ENCODE measurements at regions not wholly inside any gene's neighbourhood (a gene's known extent, or its start where the extent isn't known, plus 50 kb on each side); places are given as distances from the start of the nearest gene placed in this dataset.

DNA sequence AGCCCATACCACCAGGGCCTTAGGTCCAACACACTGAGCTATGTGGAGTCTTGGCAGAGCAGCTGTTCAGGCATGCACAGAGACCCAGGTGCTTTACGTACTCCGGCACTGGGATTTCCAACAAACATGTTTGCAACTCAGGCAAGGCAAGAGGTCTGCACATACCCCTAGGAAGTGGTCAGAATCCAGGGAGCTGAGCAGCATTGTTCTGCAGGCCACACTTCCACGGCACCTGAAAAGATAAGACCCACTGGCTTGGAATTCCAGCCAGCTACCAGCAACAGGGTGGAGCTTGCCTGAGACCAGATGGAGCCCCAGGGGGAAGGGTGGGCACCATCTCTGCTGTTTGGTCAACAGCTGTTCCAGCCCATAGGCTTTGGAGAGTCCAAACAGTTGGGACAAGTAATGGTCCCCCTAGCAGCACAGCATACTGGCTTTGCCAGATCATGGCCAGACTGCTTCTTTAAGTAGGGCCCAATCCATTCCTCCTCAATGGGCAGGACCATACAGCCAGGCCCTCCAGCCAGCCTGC is 51.7 kb upstream of the LRRC8B start:
- H3K4me1 Mint-ChIP-seq, result no peaks in the 10 kb centered on the region
- H3K27me3 Mint-ChIP-seq, result no peaks in the 10 kb centered on the region
- no peak overlapping the region for H3K27ac Mint-ChIP-seq
- no peak overlapping the region for H3K4me3 Mint-ChIP-seq
- no peak for ATAC-seq (replicated peaks)
- no peaks in the 10 kb centered on the region for H3K36me3 Mint-ChIP-seq (ENCODE audit: low read depth)
- no peaks in the 10 kb centered on the region for H3K9me3 Mint-ChIP-seq

All from activated T-helper 17 cell treated with anti-CD3 and anti-CD28 coated beads, Interleukin-2, amount 50 U/mL, for 72 hours (primary cell).